Stimulated activated naive CD8-positive, alpha-beta T cell treated with anti-CD3 and anti-CD28 coated beads, Interleukin-15, Interleukin-2, amounts not matched to agents 100 ng/mL and 50 ng/mL, for 24 hours (primary cell): ENCODE measurements at regions not wholly inside any gene's neighbourhood (a gene's known extent, or its start where the extent isn't known, plus 50 kb on each side); places are given as distances from the start of the nearest gene placed in this dataset.
"Not testable (repeated sequence)": the region's sequence is repeated elsewhere in the genome, so short reads cannot be mapped to it uniquely, and the experiment has no call there.

Experiments used
- H3K27ac Mint-ChIP-seq: one replicate; pipeline ENCODE4 v1.8.0; 2021; ENCODE audit warnings: mild to moderate bottlenecking, mixed read lengths
- H3K27me3 Mint-ChIP-seq: one replicate; pipeline ENCODE4 v1.8.0; 2021; ENCODE audit warnings: mixed read lengths
- H3K36me3 Mint-ChIP-seq: one replicate; pipeline ENCODE4 v1.8.0; 2021; ENCODE audit warnings: low read depth, mixed read lengths
- H3K4me1 Mint-ChIP-seq: one replicate; pipeline ENCODE4 v1.8.0; 2021; ENCODE audit warnings: low read depth, mixed read lengths
- H3K4me3 Mint-ChIP-seq: one replicate; pipeline ENCODE4 v1.8.0; 2021; ENCODE audit warnings: mild to moderate bottlenecking, mixed read lengths
- H3K9me3 Mint-ChIP-seq: one replicate; pipeline ENCODE4 v1.8.0; 2021; ENCODE audit warnings: mixed read lengths

GRCh38 chr5:1573217-1574022 is 49.7 kb upstream of the LPCAT1 start:
- peak overlapping the region; percentile 41 for H3K27ac Mint-ChIP-seq
- H3K27me3 Mint-ChIP-seq, H3K4me1 Mint-ChIP-seq, H3K4me3 Mint-ChIP-seq, H3K9me3 Mint-ChIP-seq: not testable (repeated sequence)
- H3K36me3 Mint-ChIP-seq, result peaks cover 43% of the 10 kb centered on the region
